Lower leg skin (tissue), 3 donors: ENCODE measurements at regions not wholly inside any gene's neighbourhood (a gene's known extent, or its start where the extent isn't known, plus 50 kb on each side); places are given as distances from the start of the nearest gene placed in this dataset.

Experiments
- POLR2A ChIP-seq, 2 donors: fragments of 450-650 bp; IDR thresholded peaks; one replicate each; pipeline ENCODE4 v1.6.1; 2016 to 2017; ENCODE audit warnings: antibody characterized with exemption in 2 of 2, mild to moderate bottlenecking in 1 of 2, moderate library complexity in 1 of 2
- TF ChIP-seq, protein P1 (sequence below), 3 donors: fragments of 450-650 bp; IDR thresholded peaks; one replicate each; pipeline ENCODE4 v1.5.1; 2016; ENCODE audit warnings: antibody characterized with exemption in 3 of 3, mild to moderate bottlenecking in 3 of 3, moderate library complexity in 2 of 3

DNA sequence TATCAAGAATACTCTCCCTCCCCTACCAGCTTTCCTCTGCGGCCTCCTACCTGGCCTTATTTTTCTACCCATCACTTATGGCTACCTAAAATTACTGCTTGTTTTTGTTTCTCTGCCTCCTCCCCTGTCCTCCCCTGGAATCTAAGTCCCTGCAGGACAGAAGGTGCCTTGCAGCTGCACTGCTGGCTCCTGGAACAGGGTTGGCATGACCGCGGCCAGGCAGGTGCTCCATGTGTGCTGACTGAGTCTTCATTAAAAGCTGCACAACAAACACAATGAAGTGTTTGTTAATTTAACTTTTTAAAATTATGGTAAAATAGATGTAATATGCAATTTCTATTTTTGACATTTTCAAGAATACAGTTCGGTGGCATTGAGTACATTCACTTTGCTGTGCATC lies 171.9 kb upstream of the FHL2 start:
- TF ChIP-seq, protein P1, sequence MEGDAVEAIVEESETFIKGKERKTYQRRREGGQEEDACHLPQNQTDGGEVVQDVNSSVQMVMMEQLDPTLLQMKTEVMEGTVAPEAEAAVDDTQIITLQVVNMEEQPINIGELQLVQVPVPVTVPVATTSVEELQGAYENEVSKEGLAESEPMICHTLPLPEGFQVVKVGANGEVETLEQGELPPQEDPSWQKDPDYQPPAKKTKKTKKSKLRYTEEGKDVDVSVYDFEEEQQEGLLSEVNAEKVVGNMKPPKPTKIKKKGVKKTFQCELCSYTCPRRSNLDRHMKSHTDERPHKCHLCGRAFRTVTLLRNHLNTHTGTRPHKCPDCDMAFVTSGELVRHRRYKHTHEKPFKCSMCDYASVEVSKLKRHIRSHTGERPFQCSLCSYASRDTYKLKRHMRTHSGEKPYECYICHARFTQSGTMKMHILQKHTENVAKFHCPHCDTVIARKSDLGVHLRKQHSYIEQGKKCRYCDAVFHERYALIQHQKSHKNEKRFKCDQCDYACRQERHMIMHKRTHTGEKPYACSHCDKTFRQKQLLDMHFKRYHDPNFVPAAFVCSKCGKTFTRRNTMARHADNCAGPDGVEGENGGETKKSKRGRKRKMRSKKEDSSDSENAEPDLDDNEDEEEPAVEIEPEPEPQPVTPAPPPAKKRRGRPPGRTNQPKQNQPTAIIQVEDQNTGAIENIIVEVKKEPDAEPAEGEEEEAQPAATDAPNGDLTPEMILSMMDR (IDR thresholded peaks at IDR 0.05): no peak
- no peak for TF ChIP-seq POLR2A (IDR thresholded peaks at IDR 0.05)
